Ureter (tissue), 1 donor: ENCODE measurements at regions not wholly inside any gene's neighbourhood (a gene's known extent, or its start where the extent isn't known, plus 50 kb on each side); places are given as distances from the start of the nearest gene placed in this dataset.

ENCODE experiments used
- DNase-seq: peaks from one replicate; pipeline ENCODE4 v3.0.0-alpha.2; 2020; ENCODE audit warnings: low spot score
- donor health status: DM: yes; HTN: yes; CAD: no.

GRCh38 chr14:65250162-65250495 is 147.8 kb upstream of the MAX start:
- DNase-seq, result no peak

GRCh38 chr14:65251213-65251612 is 148.9 kb upstream of the MAX start:
- DNase-seq, result no peak

GRCh38 chr14:65252482-65253255 is 150.4 kb upstream of the MAX start:
- DNase-seq, result no peak

- no peak for DNase-seq
Observed at GRCh38 chr14:65255029-65255545, 152.8 kb upstream of the MAX start.

- peak; percentile 85 for DNase-seq
Observed at GRCh38 chr14:65255583-65256461, 153.5 kb upstream of the MAX start.

GRCh38 chr14:65256714-65257113 is 154.4 kb upstream of the MAX start:
- DNase-seq, result no peak

- no peak for DNase-seq
Observed at GRCh38 chr14:65257425-65257824, 155.1 kb upstream of the FUT8 start.

- no peak for DNase-seq
Observed at GRCh38 chr14:65258391-65258790, 154.1 kb upstream of the FUT8 start.

- no peak for DNase-seq
Observed at GRCh38 chr14:65259000-65259399, 153.5 kb upstream of the FUT8 start.

GRCh38 chr14:65260786-65261185 is 151.7 kb upstream of the FUT8 start:
- no peak for DNase-seq

- DNase-seq, result no peak
Observed at GRCh38 chr14:65261425-65261920, 151.1 kb upstream of the FUT8 start.

GRCh38 chr14:65261946-65262345 is 150.6 kb upstream of the FUT8 start:
- DNase-seq, result no peak

GRCh38 chr14:65263177-65263788 is 149.2 kb upstream of the FUT8 start:
- DNase-seq, result no peak

- DNase-seq, result no peak
Observed at GRCh38 chr14:65267856-65268255, 144.7 kb upstream of the FUT8 start.

- DNase-seq, result no peak
Observed at GRCh38 chr14:65268594-65268993, 143.9 kb upstream of the FUT8 start.

GRCh38 chr14:65269732-65270131 is 142.8 kb upstream of the FUT8 start:
- DNase-seq, result no peak

GRCh38 chr14:65277027-65277426 is 135.5 kb upstream of the FUT8 start:
- DNase-seq, result no peak

- no peak for DNase-seq
Observed at GRCh38 chr14:65277580-65278270, 134.8 kb upstream of the FUT8 start.

- no peak for DNase-seq
Observed at GRCh38 chr14:65278589-65278988, 133.9 kb upstream of the FUT8 start.

GRCh38 chr14:65279510-65279909 is 133.0 kb upstream of the FUT8 start:
- DNase-seq, result no peak

- DNase-seq, result no peak
Observed at GRCh38 chr14:65279958-65280357, 132.6 kb upstream of the FUT8 start.

- no peak for DNase-seq
Observed at GRCh38 chr14:65280653-65281052, 131.9 kb upstream of the FUT8 start.
